GM12875 (cell line): ENCODE measurements at regions not wholly inside any gene's neighbourhood (a gene's known extent, or its start where the extent isn't known, plus 50 kb on each side); places are given as distances from the start of the nearest gene placed in this dataset.
"Not testable (repeated sequence)": the region's sequence is repeated elsewhere in the genome, so short reads cannot be mapped to it uniquely, and the experiment has no call there.

Source experiments
- H3K4me3 ChIP-seq: one replicate; pipeline ENCODE4 v1.5.1; 2011; ENCODE audit warnings: low read depth, low read length, control low read depth
- CTCF ChIP-seq: IDR thresholded peaks from 2 replicates; pipeline ENCODE4 v1.5.1; 2011; ENCODE audit warnings: low read depth, mild to moderate bottlenecking, control low read depth, inconsistent platforms, low read length, moderate library complexity, borderline replicate concordance; ENCODE audit not compliant: insufficient read depth

DNA sequence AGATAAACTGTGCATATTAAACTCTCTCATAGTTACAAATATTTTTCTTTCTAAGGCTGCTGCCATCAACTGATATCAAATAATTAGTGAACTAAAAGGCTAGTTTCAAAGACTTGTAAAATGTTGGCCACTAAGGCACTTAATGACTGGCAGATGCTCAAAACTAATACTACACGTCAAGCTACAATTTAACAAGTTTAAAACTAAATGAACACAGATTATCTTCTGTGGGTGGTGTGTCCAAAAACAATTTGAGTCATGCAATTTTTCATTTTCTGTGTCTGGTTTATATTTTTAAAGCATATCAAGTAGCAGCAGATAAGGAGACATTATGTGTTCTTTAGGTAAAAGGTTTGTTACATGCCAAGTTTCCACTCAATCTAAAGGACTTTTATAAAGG, 665.1 kb downstream of the EFNA5 start:
- TF ChIP-seq CTCF = no peak
- no peak overlapping the region for H3K4me3 ChIP-seq

DNA sequence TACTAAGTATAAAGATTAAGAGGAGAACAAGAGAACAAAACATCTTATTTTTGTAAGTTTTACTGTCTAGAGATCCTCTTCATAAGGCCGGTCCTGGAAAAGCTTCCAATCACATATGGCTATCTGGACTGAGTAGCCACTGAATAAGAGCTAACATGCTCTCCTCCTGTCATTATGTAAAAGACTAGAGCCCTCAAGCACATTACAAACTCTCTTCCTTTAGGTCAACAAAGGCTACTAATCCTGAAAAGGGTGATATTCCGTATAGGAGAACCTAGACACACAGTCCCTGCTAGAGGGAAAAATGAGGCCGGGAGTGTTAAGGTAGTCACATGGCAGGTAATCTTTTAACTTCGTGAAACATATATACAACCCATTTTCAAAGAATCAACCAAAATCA, 665.6 kb downstream of the EFNA5 start:
- no peak overlapping the region for H3K4me3 ChIP-seq
- no peak for TF ChIP-seq CTCF

- no peak for TF ChIP-seq CTCF
These were observed 668.6 kb downstream of the EFNA5 start for GRCh38 chr5:107002115-107002514.

DNA sequence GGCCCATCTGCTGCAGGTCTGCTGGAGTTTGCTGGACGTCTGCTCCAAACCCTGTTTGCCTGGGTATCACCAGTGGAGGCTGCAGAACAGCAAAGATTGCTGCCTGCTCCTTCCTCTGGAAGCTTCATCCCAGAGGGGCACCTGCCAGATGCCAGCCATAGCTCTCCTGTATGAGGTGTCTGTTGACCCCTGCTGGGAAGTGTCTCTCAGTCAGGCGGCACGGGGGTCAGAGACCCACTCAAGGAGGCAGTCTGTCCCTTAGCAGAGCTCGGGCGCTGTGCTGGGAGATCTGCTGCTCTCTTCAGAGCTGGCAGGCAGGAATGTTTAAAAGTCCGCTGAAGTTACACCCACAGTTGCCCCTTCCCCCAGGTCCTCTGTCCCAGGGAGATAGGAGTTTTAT, 671.2 kb downstream of the EFNA5 start:
- H3K4me3 ChIP-seq = not testable (repeated sequence)

More at GRCh38 chr5:107002115-107002514, 668.6 kb downstream of the EFNA5 start:
- no peak overlapping the region for H3K4me3 ChIP-seq

DNA sequence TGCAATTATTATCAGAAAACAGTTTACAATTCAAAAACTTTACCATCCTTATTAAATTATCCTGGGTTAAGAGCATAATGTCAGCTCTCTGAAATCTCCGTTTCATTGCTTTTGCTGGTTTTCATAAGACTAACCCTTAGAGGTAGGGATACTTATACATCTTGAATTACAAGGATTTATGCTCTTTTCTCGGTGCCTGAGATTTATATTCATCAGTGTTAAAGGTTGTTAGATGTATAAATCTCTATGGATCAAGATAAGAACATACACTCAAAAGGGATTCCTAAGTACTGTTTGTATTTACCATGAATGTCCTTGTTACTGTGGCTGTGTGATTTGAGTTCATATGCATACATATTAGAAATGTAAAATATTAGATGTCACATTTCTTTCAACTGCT, 684.7 kb downstream of the EFNA5 start:
- H3K4me3 ChIP-seq = no peak overlapping the region
- TF ChIP-seq CTCF = no peak

- no peak for TF ChIP-seq CTCF
- H3K4me3 ChIP-seq = no peak overlapping the region
These were observed 685.6 kb downstream of the EFNA5 start for GRCh38 chr5:106985174-106985573.

DNA sequence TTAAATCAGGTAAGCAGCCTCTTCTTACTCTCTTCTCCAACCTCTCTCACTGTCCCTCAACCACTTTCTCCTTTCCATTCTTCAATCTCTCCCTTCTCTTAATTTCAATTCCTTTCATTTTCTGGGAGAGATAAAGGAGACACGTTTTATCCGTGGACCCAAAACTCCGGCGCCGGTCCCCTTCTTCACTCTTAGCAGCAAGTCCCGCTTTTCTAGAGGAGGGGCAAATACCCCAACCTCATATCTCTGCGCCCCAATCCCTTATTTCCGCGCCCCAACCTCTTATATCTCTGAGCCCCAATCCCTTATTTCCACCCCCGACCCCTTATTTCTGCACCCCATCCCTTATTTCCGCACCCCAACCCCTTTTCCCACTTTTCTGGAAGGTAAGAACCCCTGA, 691.6 kb downstream of the EFNA5 start:
- not testable (repeated sequence) for H3K4me3 ChIP-seq

GRCh38 chr5:106978582-106979165, 692.1 kb downstream of the EFNA5 start:
- not testable (repeated sequence) for H3K4me3 ChIP-seq

- no peak overlapping the region for H3K4me3 ChIP-seq
- no peak for TF ChIP-seq CTCF
These were observed 694.4 kb downstream of the EFNA5 start for GRCh38 chr5:106976363-106976762.
